ENCODE measurements at regions not wholly inside any gene's neighbourhood (a gene's known extent, or its start where the extent isn't known, plus 50 kb on each side); places are given as distances from the start of the nearest gene placed in this dataset.

DNA sequence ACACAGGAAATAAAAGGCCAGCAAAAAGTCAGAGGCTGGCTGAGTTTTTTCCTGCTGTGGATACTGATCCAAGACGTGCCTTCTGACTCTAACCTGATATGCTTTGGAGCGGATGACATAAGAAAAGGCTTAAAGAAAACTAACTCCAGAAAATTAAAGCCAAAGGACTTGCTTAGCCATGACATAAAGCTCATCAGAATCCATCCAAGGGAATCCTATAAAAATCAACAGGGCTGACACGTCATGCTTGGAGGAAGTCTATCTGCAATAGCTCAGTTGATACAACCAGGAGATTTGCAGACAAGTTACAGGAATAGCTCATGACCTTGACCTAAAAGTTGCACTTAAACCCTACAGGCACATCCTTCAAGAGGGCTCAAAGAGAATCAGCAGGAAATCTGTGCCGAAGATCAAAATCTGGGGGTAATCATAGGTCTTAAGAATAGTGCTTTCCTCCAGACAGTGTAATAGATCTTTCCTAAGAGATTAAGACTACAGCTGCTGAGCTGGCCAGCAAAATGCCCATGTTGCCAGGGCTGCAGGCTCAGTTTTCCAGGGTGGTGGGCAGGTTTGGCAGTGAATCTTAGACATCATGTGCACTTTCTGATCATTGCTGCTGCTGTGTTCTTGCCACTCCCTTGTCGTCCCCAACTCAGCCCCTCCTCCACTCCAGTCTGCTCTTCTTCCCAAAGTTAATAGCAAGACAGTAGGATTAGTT lies 111.5 kb upstream of the SVIL start:
- no peak overlapping the region for H3K4me3 ChIP-seq (ENCODE audit: low read depth, low read length)
- ChIA-PET CTCF (interaction anchor here (0.7 to 1.6 kb wide), 2 partner anchors 10 to 342 kb away, joined by 4 to 6 read pairs; no protein-coding TSS in a partner anchor), POLR2A (no interaction called here)
- no peak for TF ChIP-seq ZFP3 (tag by site-specific recombination; IDR thresholded peaks at IDR 0.05; ENCODE audit: low read depth)
- TF ChIP-seq, protein P1, sequence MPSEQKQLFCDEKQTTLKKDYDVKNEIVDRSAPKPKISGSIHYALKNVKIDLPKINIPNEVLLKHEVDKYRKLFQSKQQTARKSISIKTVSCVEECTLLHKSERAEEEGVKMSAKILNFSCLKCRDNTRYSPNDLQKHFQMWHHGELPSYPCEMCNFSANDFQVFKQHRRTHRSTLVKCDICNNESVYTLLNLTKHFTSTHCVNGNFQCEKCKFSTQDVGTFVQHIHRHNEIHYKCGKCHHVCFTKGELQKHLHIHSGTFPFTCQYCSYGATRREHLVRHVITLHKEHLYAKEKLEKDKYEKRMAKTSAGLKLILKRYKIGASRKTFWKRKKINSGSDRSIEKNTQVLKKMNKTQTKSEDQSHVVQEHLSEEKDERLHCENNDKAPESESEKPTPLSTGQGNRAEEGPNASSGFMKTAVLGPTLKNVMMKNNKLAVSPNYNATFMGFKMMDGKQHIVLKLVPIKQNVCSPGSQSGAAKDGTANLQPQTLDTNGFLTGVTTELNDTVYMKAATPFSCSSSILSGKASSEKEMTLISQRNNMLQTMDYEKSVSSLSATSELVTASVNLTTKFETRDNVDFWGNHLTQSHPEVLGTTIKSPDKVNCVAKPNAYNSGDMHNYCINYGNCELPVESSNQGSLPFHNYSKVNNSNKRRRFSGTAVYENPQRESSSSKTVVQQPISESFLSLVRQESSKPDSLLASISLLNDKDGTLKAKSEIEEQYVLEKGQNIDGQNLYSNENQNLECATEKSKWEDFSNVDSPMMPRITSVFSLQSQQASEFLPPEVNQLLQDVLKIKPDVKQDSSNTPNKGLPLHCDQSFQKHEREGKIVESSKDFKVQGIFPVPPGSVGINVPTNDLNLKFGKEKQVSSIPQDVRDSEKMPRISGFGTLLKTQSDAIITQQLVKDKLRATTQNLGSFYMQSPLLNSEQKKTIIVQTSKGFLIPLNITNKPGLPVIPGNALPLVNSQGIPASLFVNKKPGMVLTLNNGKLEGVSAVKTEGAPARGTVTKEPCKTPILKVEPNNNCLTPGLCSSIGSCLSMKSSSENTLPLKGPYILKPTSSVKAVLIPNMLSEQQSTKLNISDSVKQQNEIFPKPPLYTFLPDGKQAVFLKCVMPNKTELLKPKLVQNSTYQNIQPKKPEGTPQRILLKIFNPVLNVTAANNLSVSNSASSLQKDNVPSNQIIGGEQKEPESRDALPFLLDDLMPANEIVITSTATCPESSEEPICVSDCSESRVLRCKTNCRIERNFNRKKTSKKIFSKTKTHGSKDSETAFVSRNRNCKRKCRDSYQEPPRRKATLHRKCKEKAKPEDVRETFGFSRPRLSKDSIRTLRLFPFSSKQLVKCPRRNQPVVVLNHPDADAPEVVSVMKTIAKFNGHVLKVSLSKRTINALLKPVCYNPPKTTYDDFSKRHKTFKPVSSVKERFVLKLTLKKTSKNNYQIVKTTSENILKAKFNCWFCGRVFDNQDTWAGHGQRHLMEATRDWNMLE (tag by site-specific recombination; conservative IDR thresholded peaks at IDR 0.05; ENCODE audit: low read depth), result no peak
- H3K27ac ChIP-seq (ENCODE audit: extremely low read depth, low read depth, low read length), result no peak overlapping the region
- no peaks in the 10 kb centered on the region; the same call in 1 of the 2 replicates for H3K9me3 ChIP-seq (ENCODE audit: control insufficient read depth, insufficient read depth, low read depth, low read length)
- H3K4me1 ChIP-seq (ENCODE audit: control insufficient read depth, insufficient read depth, low read length), result 0 out of 2 replicates have a peak, but pooled peaks cover 2% of the 10 kb centered on the region
- H3K36me3 ChIP-seq (ENCODE audit: control insufficient read depth in 2 of 2, insufficient read depth in 1 of 2, low read length in 2 of 2), result no peaks in the 10 kb centered on the region

DNA sequence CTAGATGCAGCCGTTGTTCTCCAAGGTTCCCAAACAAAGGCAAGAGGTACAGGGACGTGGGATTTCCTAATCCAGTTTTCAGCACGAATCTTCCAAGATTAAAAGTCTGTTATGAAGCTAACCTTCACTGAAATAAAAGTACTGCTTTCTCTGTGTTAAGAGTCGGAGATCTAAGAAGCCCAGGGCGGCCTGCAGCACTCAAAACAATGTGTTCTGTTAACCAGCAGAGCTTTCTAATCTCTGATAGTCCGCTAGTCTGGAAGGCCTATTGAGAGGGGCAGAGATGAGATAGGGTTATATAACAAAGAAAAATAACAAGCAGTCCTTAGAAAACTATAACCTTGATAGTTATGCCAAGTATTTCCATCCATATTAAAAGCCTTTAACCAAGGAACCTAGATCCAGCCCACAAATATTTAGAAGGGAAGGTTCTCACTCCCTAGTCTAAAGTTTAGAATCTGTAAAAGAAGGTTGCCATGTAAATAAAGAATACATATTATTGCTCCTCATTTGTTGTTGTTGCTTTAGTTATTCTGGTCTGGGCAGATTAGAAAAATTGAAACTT lies 106.3 kb upstream of the SVIL start:
- TF ChIP-seq ZNF544 (tag by site-specific recombination; IDR thresholded peaks at IDR 0.05) (no peak), ZNF155 (tag by site-specific recombination; IDR thresholded peaks at IDR 0.05) (no peak), ZNF292 (tag by site-specific recombination; IDR thresholded peaks at IDR 0.05; ENCODE audit: borderline replicate concordance, low read depth) (no peak), ZNF140 (tag by site-specific recombination; IDR thresholded peaks at IDR 0.05) (no peak)
- ChIA-PET POLR2A (no interaction called here), CTCF (interaction anchor here (1.4 kb wide), 1 partner anchor 9 kb away, joined by 3 read pairs; no protein-coding TSS in a partner anchor)
- H3K27ac ChIP-seq (ENCODE audit: extremely low read depth, low read depth, low read length), result no peak overlapping the region
- peaks cover 2% of the 10 kb centered on the region; the same call in 1 of the 2 replicates for H3K4me1 ChIP-seq (ENCODE audit: control insufficient read depth, insufficient read depth, low read length)
- no peak overlapping the region for H3K4me3 ChIP-seq (ENCODE audit: low read depth, low read length)
- no peaks in the 10 kb centered on the region for H3K9me3 ChIP-seq (ENCODE audit: control insufficient read depth, insufficient read depth, low read depth, low read length)
- no peaks in the 10 kb centered on the region for H3K36me3 ChIP-seq (ENCODE audit: control insufficient read depth in 2 of 2, insufficient read depth in 1 of 2, low read length in 2 of 2)

GRCh38 chr10:29738341-29738740 lies 103.6 kb upstream of the SVIL start:
- H3K4me3 ChIP-seq (ENCODE audit: low read depth, low read length), result no peak overlapping the region
- no peaks in the 10 kb centered on the region for H3K9me3 ChIP-seq (ENCODE audit: control insufficient read depth, insufficient read depth, low read depth, low read length)
- TF ChIP-seq ZNF155 (tag by site-specific recombination; IDR thresholded peaks at IDR 0.05) (no peak), ZNF404 (tag by site-specific recombination; IDR thresholded peaks at IDR 0.05) (no peak), ZNF169 (tag by site-specific recombination; IDR thresholded peaks at IDR 0.05) (no peak), ZSCAN16 (tag by site-specific recombination; IDR thresholded peaks at IDR 0.05) (no peak), ZSCAN23 (tag by site-specific recombination; IDR thresholded peaks at IDR 0.05) (no peak), SALL2 (tag by site-specific recombination; IDR thresholded peaks at IDR 0.05; ENCODE audit: borderline replicate concordance) (no peak), ZNF23 (tag by site-specific recombination; IDR thresholded peaks at IDR 0.05; ENCODE audit: borderline replicate concordance) (no peak), ZBTB26 (tag by site-specific recombination; optimal IDR thresholded peaks at IDR 0.05) (no peak), ZNF473 (tag by site-specific recombination; IDR thresholded peaks at IDR 0.05) (no peak), ZNF843 (tag by site-specific recombination; IDR thresholded peaks at IDR 0.05) (no peak), ZNF560 (tag by site-specific recombination; IDR thresholded peaks at IDR 0.05; ENCODE audit: borderline replicate concordance) (no peak)
- H3K27ac ChIP-seq (ENCODE audit: extremely low read depth, low read depth, low read length), result no peak overlapping the region
- CTCF ChIA-PET, result interaction anchor here (0.5 to 0.9 kb wide), 3 partner anchors 78 to 273 kb away, joined by 3 to 4 read pairs (median 3); no protein-coding TSS in a partner anchor
- H3K4me1 ChIP-seq (ENCODE audit: control insufficient read depth, insufficient read depth, low read length), result peaks cover 7% of the 10 kb centered on the region; the same call in 1 of the 2 replicates
- no peaks in the 10 kb centered on the region for H3K36me3 ChIP-seq (ENCODE audit: control insufficient read depth in 2 of 2, insufficient read depth in 1 of 2, low read length in 2 of 2)
- POLR2A ChIA-PET, result no interaction called here
